GM19035 (cell line): ENCODE measurements at regions not wholly inside any gene's neighbourhood (a gene's known extent, or its start where the extent isn't known, plus 50 kb on each side); places are given as distances from the start of the nearest gene placed in this dataset.

Experiments
- ATAC-seq: cut with Tn5 transposase; IDR thresholded peaks from one replicate; pipeline ENCODE4 v1.9.1; 2021; ENCODE audit not compliant: unreplicated experiment

DNA sequence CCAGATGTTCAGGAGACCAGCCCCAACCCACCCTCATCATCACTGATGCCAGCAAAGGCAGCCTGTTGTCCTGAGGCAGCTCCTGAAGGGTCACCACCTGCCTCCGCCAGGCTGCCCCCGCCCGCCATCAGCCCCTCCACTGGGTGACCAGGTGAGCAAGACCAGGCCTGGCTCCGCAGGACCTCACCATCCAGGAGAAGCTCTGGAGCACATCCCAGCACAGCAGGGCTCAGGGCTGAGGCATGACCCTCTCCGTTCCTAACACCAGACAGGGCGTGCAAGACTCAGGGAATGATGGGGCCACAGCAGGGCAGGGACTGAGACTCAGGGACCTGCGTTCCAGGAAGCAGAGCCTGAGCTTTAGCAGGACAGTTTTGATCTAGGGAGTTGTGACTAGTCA, 218.8 kb upstream of the RAB6C start:
- no peak for ATAC-seq

DNA sequence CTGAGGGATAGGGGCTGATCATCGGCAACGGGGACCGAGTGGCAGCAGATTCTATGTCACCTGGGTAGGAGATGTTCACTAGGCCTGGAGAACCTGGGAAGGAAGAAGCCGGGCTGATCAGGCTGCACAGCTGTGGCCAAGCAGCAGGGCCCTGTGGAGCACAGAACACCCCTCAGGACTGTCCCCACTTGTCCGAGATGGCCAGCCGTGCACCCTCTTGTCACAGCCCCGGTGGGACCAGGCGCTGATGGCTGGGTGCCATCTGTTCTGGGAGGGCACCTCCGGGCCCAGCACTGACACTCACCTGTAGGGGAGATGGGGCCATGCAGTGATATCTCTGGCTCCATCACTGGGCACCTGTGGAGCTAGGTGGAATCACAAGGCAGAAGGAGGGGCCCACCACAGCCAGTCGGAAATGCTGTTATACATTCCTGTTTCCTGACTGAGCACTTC, 217.9 kb upstream of the RAB6C start:
- no peak for ATAC-seq

DNA sequence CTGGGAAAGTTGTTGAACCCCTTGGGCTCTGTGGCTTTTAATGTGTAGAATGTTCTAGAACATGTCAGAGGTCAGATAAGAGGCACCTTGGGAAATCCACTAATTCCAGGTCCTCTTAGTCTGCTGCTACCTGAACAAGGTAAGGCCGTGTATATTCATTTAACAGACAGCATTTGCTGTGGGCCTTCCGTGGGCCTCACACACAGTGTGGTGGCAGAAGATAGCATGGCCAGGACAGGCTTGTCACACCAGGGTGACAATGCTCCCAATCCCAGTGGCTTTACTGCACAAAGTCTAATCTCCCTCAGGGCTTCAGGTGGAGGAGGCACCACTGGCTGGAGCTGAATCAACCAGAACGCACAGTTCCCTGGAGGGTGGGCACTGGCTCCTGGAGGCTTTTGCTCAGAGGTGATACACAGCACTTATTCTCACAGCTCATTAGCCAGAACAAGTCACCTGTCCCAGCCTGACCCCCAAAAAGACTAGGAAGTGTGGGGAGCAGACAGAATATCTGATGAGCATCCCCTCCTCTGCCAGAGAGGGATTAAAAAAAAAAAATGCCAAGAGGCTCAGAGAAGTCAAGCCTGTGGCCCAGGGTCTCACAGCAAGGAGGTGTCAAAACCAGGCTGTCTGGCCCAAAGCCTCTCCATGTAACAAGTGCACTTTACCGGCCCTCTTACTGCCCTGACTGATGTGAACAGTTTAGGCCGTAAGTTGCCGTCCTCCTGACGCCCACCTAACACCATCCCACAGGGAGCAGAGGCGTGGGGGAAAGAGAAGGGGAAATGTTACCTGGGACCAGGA, 216.9 kb upstream of the RAB6C start:
- no peak for ATAC-seq

DNA sequence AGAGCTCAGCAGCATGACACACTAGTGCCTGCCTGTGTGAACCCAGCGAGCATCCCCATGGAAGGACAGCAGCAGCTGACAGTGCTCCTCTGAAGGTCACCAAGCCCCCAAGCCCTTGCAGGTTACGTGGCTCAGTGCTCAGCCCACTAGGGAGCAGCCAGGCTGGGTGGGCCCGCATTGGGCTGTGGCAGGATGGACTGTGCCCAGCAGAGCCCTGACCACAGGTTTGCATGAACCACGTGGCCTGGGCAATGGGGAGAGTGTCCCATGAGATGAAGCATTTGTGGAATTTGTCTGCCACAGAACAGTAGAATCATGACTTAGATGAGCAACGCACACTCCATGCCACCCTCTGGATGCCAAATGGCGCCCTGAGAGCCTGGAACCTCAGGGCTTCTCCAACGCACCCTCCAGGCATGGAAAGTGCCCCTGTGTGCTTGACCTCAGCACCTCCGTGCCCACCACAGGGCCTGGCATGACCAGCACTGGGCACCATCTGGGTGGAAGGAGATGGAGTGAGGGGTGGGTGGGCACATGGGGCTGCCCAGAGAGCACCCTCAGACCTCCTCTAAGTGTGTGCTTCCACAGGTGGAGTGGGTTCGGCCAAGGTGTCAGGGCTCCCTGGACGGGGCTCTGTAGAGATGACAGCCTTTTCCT, 216.1 kb upstream of the RAB6C start:
- no peak for ATAC-seq

DNA sequence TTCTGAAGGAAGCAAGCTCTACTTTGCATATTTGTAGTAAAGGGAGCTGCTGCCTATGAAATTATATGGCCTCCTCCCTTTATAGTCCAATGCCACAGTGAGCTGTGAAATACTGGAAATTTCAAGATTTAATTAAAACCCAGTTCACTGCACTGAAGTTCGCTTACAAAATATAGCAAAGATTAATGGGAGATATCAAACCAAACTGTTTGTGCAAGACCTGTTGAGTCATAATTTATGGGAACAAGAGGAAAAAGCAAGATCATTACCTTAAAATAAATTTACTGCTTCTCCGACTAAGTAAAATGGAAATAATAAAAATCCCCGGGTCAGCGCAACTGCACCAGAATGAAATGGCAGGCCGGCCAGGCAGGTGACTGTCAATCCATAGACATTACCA, 215.5 kb upstream of the RAB6C start:
- no peak for ATAC-seq

DNA sequence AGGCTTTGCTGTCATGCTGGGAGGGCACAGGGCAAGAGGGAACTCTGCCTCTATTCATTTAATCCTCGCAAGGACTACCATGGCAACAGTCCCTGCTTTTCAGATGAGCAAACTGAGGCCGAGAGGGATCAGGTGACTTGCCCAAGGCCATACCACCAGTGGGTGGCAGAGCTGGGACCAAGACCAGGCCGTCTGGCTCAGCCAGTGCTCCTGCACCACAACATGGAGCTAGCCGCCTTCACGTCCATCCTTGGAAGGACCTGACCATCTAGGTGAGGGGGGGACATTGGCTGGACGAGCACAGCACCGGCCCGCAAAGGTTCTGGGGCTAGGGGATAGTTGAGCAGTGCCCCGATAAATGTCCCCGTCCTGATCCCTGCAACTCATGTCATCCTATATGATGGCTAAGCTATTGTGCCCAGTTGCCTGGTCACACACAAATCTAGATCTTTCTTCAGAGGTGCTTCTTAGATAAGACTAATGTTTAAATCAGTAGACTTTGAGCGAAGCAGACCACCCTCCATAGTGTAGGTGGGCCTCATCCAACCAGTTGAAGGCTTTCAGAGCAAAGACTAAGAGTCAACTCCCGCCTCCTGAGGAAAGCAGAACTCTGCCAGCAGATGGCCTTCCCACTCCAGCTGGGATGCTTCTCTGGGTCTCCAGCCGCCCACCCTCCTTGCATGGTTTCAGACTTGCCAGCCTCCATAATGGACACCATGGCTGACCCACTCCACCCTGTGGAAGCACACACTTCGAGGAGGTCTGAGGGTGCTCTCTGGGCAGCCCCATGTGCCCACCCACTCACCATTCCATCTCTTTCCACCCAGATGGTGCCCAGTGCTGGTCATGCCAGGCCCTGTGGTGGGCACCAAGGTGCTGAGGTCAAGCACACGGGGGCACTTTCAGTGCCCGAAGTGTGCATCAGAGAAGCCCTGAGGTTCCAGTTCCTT, 214.8 kb upstream of the RAB6C start:
- no peak for ATAC-seq

DNA sequence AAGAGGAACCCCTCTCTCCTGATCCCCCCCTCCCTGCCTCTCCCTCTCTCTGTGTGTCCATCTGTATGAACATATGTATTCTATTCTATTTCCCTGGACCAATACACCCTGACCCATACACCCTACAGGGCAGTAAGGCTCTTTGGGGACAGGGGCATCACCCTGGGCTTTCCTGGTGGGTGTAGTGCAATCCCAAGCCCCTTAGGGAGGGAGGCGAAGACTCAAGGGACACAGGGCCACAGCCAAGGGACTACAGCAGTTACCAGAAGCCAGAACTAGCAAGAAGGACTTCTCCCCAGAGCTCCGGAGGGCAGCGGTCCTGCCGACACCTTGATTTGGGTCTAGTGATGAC, 214.2 kb upstream of the RAB6C start:
- ATAC-seq, result no peak

DNA sequence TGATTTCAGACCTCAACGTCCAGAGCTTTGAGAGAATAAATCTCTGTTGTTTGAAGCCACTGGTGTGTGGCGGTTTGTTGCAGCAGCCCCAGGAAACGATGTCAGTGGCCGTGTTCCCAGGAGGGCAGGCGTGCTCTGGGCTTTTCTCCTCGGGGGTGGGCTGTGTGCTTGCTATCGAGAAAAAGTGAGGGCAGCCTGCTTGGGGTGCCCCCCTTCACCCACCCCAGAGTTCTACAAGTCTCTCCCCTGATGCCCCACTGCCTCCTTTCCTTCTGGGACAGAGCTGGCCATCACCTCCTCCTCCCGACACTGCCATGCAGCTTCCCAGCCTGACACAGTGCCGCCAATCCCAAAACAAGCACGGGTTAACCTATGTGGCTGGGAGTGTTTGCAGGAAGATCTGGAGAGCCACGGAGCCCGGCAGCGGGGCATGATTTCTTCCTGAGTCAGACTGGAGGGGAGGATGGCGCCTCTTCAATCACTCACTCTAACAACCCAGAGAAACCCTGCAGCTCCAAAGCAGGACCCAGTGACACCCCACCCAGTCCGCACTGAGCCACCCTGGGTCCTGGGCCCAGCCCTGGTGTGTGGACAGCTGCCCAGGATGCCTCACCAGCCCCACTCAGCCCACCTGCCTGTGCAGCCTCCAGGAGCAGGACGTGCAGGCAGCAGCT, 213.7 kb upstream of the RAB6C start:
- no peak for ATAC-seq

DNA sequence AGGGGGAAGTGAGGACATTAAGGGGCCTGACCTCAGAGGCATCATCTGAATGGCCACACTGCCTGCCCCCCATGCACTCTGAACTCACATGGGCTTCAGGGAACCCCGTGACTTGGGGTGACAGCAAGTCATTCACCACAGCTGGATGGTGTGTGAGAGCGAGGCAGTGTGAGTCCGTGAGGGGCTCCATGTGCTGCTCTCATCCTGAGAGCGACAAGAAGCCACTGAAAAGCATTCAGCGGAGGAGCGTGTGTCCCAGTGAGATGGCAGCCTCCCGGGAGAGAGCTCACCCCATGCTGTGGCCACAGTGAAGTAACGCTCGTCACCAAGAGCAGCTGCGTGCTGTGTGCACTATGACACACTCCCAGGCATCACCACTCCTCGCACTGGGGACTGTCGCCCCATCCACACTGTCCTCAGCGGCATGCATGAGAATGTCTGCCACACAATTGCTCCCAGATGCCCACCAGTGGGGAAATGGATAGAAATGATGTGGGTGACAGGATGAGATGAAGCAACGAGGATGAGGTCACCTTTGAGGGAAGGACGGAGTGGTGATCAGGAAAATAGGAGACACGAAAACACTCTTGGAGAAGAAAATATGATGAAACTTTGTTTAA, 213.0 kb upstream of the RAB6C start:
- no peak for ATAC-seq

DNA sequence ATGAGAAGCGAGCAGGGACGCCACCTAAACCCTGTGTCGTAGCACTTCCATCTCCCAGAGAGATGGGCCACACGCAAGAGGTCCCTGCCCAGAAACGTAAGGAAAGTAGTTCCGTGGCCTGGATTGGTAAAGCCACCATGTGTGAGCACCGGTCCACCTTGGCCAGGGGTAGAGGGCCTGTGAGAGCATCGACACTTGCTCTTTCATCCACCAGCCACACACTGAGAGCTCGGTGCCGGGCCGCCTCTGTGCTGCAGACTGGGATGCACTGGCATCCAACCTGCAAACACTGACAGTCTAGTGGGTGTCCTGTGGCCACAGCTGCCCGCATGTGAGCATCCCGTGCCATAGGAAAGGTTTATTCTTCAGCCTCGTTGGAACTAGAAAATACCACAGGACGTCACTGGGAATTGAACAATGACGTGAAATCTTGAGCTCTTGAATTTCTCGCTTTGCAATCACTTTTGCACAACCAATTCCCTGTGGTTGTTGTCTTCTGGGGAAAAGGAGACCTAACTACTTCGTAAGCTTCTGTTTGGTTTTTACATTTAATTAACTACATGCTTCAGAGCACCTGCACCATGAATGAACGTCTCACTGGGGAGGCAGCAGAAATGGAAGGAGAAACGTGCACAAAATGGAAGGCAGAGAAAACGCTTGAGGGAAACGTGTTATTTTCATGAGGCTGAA, 212.0 kb upstream of the RAB6C start:
- ATAC-seq, result no peak

DNA sequence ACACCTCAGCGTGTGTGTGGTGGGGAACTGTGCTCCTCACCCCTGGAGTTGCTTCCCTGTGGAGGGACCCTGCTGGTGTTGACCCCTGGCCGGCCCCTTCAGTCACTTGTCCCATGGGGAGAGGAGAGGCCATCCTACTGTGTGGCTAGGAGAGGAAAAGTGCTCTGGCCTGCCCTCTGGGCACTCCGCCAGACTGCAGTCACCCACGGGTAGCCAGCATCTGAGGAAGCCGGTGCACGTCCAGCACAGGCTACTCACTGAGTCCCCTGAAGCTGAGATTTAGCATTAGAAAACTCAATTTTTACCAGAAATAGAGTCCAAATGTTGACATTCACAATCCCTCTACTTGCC, 211.5 kb upstream of the RAB6C start:
- ATAC-seq, result no peak

DNA sequence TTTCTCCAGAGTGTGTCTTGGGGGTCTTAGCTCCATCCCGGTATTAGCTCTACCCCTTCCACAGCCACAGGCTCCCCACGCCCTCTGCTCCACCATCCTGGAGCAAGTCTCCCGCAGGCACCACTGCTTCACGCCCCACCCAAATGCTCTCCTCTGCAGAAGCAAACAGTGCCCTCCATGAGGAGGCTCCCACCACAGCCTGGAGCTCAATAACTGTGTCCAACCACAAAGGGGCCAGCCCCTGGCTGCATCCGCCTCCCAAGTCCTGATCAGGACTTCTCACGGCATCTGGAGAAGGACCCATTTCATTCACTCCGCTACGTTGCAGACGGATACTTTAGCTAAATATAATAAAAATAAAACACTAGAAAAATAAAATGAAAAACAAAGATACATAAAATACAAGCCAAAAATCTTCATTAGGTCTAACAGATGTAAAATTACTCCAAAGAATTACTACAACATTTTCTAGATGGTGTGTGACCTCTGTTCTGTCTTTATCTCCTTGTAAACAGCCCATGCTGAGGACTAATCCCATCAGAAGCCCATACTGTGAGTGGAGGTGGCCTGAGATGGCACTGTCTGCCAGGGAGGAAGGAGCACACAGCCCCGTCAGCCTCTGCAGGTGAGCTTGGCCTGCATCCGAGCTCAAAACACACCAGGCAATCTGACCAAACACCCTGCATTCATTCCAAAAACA, 210.8 kb upstream of the RAB6C start:
- no peak for ATAC-seq

DNA sequence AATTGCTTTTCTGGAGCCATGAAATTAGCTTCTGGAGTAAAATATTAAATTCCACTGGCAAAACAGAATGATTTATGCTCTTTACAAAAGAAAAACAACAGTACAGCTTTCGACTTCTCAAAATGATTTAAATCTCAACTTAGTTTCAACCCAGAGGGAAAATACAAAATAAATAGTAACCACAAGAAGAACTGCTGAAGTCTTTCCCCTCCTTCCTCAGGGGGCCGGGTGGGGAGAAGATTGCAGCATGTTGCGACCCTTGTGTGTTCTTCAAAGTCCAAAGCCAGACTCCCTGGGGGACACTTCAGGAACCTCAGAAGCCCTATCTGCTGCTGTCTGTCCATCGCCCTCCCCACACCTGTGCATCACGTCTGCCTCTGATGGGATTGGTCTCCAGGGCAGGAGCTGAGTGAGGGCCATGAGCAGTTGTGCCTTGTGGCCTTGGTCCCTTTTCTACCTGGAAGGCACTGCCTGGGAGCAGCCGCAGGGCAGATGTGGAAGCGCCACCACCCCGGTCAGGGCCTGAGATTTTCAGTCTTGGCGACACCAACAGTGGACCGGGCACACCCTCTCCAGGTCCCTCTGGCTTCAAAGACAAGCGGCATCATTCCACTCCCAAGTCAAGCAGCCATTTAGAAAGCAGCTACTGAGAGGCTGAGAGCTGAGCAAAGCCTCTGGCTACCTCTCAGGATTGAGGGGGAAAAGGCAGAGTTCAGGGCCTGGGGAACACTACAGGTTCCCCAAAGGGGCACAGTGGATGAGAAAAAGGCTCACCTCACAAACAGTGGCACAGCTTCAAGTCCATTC, 210.1 kb upstream of the RAB6C start:
- ATAC-seq, result no peak

DNA sequence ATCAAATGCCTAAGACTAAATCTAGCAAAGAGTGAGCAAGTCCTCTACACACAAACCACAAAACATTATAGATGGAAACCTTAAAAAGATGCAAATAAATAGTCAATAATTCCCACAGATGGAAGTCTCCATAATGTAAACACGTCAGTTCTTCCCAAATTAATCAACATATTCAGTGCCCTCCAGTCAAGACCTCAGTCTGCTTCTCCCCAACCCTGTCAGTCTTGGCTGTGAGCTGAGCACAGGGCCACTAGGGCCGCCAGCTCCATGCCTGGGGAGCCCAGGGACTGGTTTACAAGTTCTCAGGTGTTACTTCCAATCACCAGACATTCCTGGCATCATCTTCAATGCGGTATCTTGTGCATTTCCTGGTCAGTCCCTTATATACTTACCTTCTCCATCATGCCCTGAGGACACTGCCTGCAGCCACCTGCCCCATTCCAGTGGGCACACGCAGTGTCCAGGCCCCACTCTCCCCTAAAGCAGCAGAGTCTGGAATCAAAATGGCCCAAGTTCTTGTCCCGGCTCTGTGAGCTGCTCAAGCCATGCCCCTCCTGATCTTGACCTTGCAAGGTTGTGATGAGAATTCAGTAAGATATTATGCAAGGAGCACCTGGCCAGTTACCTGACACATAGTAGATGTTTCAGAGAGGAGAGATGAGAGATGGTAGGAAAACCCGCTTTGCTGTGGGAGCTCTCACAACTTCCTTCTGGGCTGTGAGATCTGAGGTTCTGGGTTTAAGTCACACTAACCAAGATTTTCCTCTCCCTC, 207.9 kb upstream of the RAB6C start:
- no peak for ATAC-seq

DNA sequence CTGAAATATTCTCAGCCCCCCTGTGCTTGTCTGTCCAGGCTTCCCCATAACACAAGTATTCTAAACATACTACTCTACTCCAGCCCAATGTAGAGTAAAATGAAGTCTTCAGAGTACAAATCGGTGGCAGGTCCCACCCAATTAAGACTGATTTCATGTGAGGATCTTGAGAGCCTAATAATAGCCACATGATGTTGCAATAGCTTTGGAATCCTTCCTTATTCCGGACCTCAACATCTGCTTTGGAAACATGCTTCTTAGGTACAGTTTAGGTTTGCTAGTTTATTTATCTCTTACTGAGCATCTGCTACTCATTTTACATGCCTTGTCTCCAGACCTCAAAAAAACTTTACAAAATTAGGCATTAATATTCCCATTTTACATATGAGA, 207.3 kb upstream of the RAB6C start:
- ATAC-seq, result no peak

DNA sequence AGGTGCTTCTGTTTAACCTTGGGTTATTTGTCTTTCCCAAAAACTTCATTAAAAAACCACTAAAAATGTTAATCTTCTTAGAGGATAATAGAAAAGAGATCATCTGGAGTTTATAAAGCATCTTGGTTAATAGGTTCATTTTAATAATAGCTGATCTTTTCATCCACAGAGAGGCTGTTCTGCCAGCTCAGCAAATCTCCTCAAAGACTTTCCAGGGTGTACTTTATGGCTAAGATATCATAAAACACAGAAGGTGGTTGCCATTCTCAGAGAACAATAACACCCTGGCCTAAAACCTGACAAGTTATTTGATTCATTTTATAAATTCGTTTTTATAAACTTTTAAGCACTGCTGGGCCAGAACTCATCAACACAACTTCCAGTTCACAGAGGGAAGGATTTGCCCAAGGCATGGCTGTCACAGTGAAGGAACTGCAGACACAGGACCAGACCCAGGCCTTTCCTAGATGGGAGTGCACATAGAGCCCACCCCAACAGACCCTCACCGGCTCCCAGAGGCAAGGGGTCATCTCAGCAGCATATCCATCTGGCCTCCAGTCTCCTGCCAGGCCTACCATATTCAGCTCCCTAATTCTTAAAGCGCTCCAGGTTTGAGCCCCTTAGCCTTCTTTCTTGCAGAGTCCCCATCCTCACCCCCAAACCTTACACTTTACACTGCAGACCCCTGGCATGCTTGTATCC, 203.4 kb upstream of the RAB6C start:
- ATAC-seq, result no peak

DNA sequence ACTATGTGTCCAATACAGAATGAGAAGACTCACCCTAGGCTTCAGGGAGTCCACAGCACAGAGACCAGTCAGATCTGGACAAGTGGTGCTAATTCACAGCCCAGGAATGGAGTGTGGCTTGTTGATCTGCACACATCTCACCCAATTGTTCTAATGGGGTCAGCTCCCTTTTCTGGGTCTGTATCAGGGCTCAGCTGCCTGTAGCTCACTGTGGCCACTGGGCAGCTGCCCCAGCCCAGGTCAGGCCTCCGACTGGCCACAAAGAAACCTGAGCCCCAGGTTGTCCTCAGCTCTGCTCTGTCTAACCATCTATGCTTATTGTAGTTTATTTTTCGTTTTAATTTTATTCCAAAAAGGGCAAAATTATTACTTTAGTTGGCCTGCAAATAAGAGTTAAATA, 202.3 kb upstream of the RAB6C start:
- ATAC-seq, result no peak
